ENCODE measurements at regions not wholly inside any gene's neighbourhood (a gene's known extent, or its start where the extent isn't known, plus 50 kb on each side); places are given as distances from the start of the nearest gene placed in this dataset.
"Not testable (repeated sequence)": the region's sequence is repeated elsewhere in the genome, so short reads cannot be mapped to it uniquely, and the experiment has no call there.

DNA sequence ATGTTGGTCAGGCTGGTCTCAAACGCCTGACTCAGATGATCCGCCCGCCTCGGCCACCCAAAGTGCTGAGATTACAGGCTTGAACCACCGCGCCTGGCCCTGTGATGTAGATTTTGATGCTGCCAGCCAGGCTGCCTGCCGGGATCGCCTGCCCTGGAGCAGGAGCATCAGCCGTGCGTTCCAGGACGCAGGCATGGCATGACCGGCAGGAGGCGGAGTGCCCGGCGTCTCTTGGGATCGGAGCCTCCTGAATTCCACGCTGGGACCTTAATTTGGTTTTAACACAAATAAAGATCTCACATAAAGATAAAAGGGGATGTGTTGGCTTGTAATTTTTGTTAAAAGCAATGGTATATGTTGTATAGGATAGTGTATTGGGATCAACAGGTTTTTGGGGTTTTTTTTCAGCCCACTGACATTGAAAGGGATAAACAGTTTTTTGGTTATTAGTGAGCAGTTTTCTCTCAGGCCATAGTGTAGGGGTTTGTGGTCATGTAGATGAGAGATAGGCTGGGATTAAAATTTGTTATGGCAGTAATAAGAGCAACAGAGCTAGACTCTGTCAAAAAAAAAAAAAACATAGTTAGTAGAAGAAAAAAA lies 1406.4 kb downstream of the UQCRFS1 start:
- no peaks in the 10 kb centered on the region for H3K79me2 ChIP-seq (ENCODE audit: insufficient read depth, low read length)
- H3K4me2 ChIP-seq (ENCODE audit: insufficient read depth, low read length): no peak overlapping the region
- no peaks in the 10 kb centered on the region for H3K27me3 ChIP-seq (ENCODE audit: insufficient read depth, low read length)
- DNase-seq (ENCODE audit: insufficient read length, low spot score, missing footprints): no peak
- H3K36me3 ChIP-seq (ENCODE audit: insufficient read depth, low read length): no peaks in the 10 kb centered on the region
- no peak overlapping the region for H3K27ac ChIP-seq (ENCODE audit: low read depth, low read length)
- H2AFZ ChIP-seq (ENCODE audit: low read length): no peak overlapping the region
- no peak overlapping the region for H3K4me3 ChIP-seq (ENCODE audit: insufficient read depth, low read length)
- H3K4me1 ChIP-seq (ENCODE audit: insufficient read depth, low read length): no peaks in the 10 kb centered on the region
- no peaks in the 10 kb centered on the region for H3K9me3 ChIP-seq (ENCODE audit: low read depth, low read length)
- H4K20me1 ChIP-seq (ENCODE audit: insufficient read depth, low read length): no peaks in the 10 kb centered on the region
- TF ChIP-seq, protein P1, sequence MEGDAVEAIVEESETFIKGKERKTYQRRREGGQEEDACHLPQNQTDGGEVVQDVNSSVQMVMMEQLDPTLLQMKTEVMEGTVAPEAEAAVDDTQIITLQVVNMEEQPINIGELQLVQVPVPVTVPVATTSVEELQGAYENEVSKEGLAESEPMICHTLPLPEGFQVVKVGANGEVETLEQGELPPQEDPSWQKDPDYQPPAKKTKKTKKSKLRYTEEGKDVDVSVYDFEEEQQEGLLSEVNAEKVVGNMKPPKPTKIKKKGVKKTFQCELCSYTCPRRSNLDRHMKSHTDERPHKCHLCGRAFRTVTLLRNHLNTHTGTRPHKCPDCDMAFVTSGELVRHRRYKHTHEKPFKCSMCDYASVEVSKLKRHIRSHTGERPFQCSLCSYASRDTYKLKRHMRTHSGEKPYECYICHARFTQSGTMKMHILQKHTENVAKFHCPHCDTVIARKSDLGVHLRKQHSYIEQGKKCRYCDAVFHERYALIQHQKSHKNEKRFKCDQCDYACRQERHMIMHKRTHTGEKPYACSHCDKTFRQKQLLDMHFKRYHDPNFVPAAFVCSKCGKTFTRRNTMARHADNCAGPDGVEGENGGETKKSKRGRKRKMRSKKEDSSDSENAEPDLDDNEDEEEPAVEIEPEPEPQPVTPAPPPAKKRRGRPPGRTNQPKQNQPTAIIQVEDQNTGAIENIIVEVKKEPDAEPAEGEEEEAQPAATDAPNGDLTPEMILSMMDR (IDR thresholded peaks at IDR 0.05; ENCODE audit: extremely low read depth, low read depth, low read length): no peak

DNA sequence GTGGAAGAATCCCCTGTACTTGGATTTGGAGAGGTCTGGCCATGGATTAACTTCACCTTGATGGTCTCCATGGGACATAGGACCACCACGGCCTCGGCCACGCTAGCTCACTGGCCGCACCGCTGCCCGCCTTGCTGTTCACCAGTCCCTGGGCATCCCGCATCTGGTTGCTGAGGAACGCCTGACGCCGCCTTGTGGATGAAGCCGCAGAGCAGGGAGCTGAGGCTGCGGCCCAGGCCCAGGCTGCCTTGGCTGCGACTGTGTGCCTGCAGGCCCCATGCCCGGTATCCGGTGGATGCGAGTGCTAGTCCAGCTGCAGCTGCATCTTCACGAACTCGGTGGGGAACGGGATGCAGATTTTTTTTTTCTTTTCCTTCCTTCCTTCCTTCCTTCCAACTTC lies 1407.1 kb downstream of the UQCRFS1 start:
- no peaks in the 10 kb centered on the region for H3K4me1 ChIP-seq (ENCODE audit: insufficient read depth, low read length)
- no peak overlapping the region for H2AFZ ChIP-seq (ENCODE audit: low read length)
- no peak for DNase-seq (ENCODE audit: insufficient read length, low spot score, missing footprints)
- H3K27me3 ChIP-seq (ENCODE audit: insufficient read depth, low read length): no peaks in the 10 kb centered on the region
- no peak overlapping the region for H3K4me3 ChIP-seq (ENCODE audit: insufficient read depth, low read length)
- H3K4me2 ChIP-seq (ENCODE audit: insufficient read depth, low read length): no peak overlapping the region
- H3K36me3 ChIP-seq (ENCODE audit: insufficient read depth, low read length): no peaks in the 10 kb centered on the region
- H4K20me1 ChIP-seq (ENCODE audit: insufficient read depth, low read length): no peaks in the 10 kb centered on the region
- H3K79me2 ChIP-seq (ENCODE audit: insufficient read depth, low read length): no peaks in the 10 kb centered on the region
- TF ChIP-seq, protein P1 (IDR thresholded peaks at IDR 0.05; ENCODE audit: extremely low read depth, low read depth, low read length): no peak
- H3K27ac ChIP-seq (ENCODE audit: low read depth, low read length): no peak overlapping the region
- no peaks in the 10 kb centered on the region for H3K9me3 ChIP-seq (ENCODE audit: low read depth, low read length)

DNA sequence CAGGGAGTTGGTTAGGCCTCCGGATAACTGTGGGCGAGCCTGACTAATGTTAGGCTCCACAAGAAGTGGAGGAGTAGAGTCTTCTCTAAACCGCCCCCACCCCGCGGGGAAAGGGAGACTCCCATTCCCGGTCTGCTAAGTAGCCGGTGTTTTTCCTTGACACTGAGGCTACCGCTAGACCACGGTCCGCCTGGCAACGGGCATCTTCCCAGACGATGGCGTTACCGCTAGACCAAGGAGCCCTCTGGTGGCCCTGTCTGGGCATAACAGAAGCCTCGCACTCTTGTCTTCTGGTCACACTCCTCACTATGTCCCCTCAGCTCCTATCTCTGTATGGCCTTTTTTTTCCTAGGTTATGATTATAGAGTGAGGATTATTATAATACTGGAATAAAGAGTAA lies 1410.7 kb downstream of the UQCRFS1 start:
- H3K4me1 ChIP-seq (ENCODE audit: insufficient read depth, low read length); DNase-seq (ENCODE audit: insufficient read length, low spot score, missing footprints); H3K4me2 ChIP-seq (ENCODE audit: insufficient read depth, low read length); H3K9me3 ChIP-seq (ENCODE audit: low read depth, low read length); H3K4me3 ChIP-seq (ENCODE audit: insufficient read depth, low read length); H3K79me2 ChIP-seq (ENCODE audit: insufficient read depth, low read length); H2AFZ ChIP-seq (ENCODE audit: low read length); H3K27ac ChIP-seq (ENCODE audit: low read depth, low read length); H3K36me3 ChIP-seq (ENCODE audit: insufficient read depth, low read length); H4K20me1 ChIP-seq (ENCODE audit: insufficient read depth, low read length); H3K27me3 ChIP-seq (ENCODE audit: insufficient read depth, low read length): not testable (repeated sequence)
- TF ChIP-seq, protein P1 (IDR thresholded peaks at IDR 0.05; ENCODE audit: extremely low read depth, low read depth, low read length): peak; percentile 25

DNA sequence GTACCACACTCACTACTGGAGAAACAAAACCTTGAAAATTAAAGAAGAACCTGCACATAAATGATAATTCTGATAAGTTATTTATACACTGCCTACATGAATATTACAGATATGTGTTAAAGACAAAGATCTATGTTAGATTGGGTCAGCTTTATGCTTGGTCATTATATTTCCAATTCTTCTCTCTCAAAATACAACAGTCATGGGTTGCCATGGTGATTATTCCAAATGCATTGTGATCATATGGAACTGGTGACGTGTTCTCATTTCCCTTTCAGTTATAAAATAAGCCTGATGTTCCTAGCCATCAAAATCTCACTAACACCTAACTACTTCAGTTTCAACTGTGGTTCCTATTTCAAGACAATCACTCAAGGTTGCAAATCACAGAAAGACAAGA lies 1416.4 kb downstream of the UQCRFS1 start:
- no peak for DNase-seq (ENCODE audit: insufficient read length, low spot score, missing footprints)
- Histone ChIP-seq H3K4me2 (ENCODE audit: insufficient read depth, low read length) (no peak overlapping the region), H3K79me2 (ENCODE audit: insufficient read depth, low read length) (peaks cover 33% of the 10 kb centered on the region), H3K4me1 (ENCODE audit: insufficient read depth, low read length) (peaks cover 13% of the 10 kb centered on the region), H3K4me3 (ENCODE audit: insufficient read depth, low read length) (no peak overlapping the region), H2AFZ (ENCODE audit: low read length) (no peak overlapping the region), H4K20me1 (ENCODE audit: insufficient read depth, low read length) (peaks cover 19% of the 10 kb centered on the region), H3K27me3 (ENCODE audit: insufficient read depth, low read length) (no peaks in the 10 kb centered on the region), H3K9me3 (ENCODE audit: low read depth, low read length) (no peaks in the 10 kb centered on the region), H3K36me3 (ENCODE audit: insufficient read depth, low read length) (no peaks in the 10 kb centered on the region), H3K27ac (ENCODE audit: low read depth, low read length) (no peak overlapping the region)
- TF ChIP-seq, protein P1 (IDR thresholded peaks at IDR 0.05; ENCODE audit: extremely low read depth, low read depth, low read length): no peak

All from osteoblast (primary cell).